T-cell (primary cell): ENCODE measurements at regions not wholly inside any gene's neighbourhood (a gene's known extent, or its start where the extent isn't known, plus 50 kb on each side); places are given as distances from the start of the nearest gene placed in this dataset.
"Not testable (repeated sequence)": the region's sequence is repeated elsewhere in the genome, so short reads cannot be mapped to it uniquely, and the experiment has no call there.

Experiments
- ATAC-seq, 4 experiments: fragments of 200-7000 bp in 3 of 4; fragments of 150-1000 bp in 1 of 4; cut with Tn5 transposase; replicated peaks in 1 of 4; 1 replicate in 3 of 4; 2 replicates in 1 of 4; pipeline ENCODE4 v1.10.0; 2021; ENCODE audit warnings: moderate library complexity in 3 of 4, mild to moderate bottlenecking in 2 of 4, moderate number of reproducible peaks in 1 of 4
- CTCF ChIA-PET, 2 donors: fragments of 300-600 bp; sonication (Branson Sonifier 250); formaldehyde crosslinking; loops; one replicate each; lab custom pipeline; 2022; ENCODE audit warnings: antibody characterized with exemption in 2 of 2; lab: Charles Lee
- POLR2A ChIA-PET, 2 donors: fragments of 300-600 bp; sonication (Branson Sonifier 250); formaldehyde crosslinking; loops; one replicate each; lab custom pipeline; 2022; ENCODE audit warnings: antibody characterized with exemption in 2 of 2; lab: Charles Lee
- DNase-seq, 35 experiments: peaks; one replicate each; pipeline versions ENCODE4 v3.0.0 to v3.0.0-alpha.2; 2013 to 2023
- H3K27ac ChIP-seq: one replicate; pipeline ENCODE4 v1.5.1; 2013; ENCODE audit warnings: low read length
- H3K27me3 ChIP-seq, 2 experiments: replicated peaks in 1 of 2; 1 replicate in 1 of 2; 2 replicates in 1 of 2; pipeline versions ENCODE4 v1.6.1 to v1.7.0; 2013; ENCODE audit warnings: low read length in 1 of 2, mixed read lengths in 1 of 2; ENCODE audit not compliant: control insufficient read depth in 2 of 2, insufficient read depth in 2 of 2; ENCODE audit errors: extremely low read depth in 1 of 2
- H3K36me3 ChIP-seq, 2 donors: 1 replicate in 1 of 2; 2 replicates in 1 of 2; pipeline versions ENCODE4 v1.6.1 to v1.7.0; 2013; ENCODE audit warnings: low read length in 1 of 2; ENCODE audit not compliant: control insufficient read depth in 2 of 2, insufficient read depth in 1 of 2; ENCODE audit errors: extremely low read depth in 1 of 2
- H3K4me1 ChIP-seq, 2 experiments: 1 replicate in 1 of 2; 2 replicates in 1 of 2; pipeline versions ENCODE4 v1.6.1 to v1.7.0; 2013; ENCODE audit warnings: low read length in 2 of 2, mixed read lengths in 1 of 2; ENCODE audit not compliant: insufficient read depth in 2 of 2, control insufficient read depth in 1 of 2; ENCODE audit errors: extremely low read depth in 1 of 2
- H3K4me3 ChIP-seq, 2 donors: 1 replicate in 1 of 2; 2 replicates in 1 of 2; pipeline versions ENCODE4 v1.5.1 to v1.7.0; 2013; ENCODE audit warnings: mild to moderate bottlenecking in 2 of 2, low read length in 1 of 2, moderate library complexity in 1 of 2; ENCODE audit not compliant: control insufficient read depth in 1 of 2; ENCODE audit errors: extremely low read depth in 1 of 2
- H3K9me3 ChIP-seq: 2 replicates; pipeline ENCODE4 v1.7.0; 2013
- H3K27ac Mint-ChIP-seq, 2 donors: one replicate each; pipeline ENCODE4 v1.8.0; 2020 to 2021; ENCODE audit warnings: mild to moderate bottlenecking in 2 of 2, mixed read lengths in 2 of 2
- H3K27me3 Mint-ChIP-seq, 2 donors: one replicate each; pipeline ENCODE4 v1.8.0; 2021 to 2022; ENCODE audit warnings: mixed read lengths in 2 of 2
- H3K36me3 Mint-ChIP-seq: one replicate; pipeline ENCODE4 v1.8.0; 2021; ENCODE audit warnings: mixed read lengths
- H3K4me1 Mint-ChIP-seq, 3 donors: one replicate each; pipeline ENCODE4 v1.8.0; 2020 to 2022; ENCODE audit warnings: mixed read lengths in 3 of 3, mild to moderate bottlenecking in 1 of 3
- H3K4me3 Mint-ChIP-seq, 3 donors: one replicate each; pipeline ENCODE4 v1.8.0; 2020 to 2022; ENCODE audit warnings: mild to moderate bottlenecking in 3 of 3, mixed read lengths in 3 of 3, moderate library complexity in 3 of 3
- H3K9me3 Mint-ChIP-seq, 3 donors: one replicate each; pipeline ENCODE4 v1.8.0; 2020 to 2022; ENCODE audit warnings: mixed read lengths in 3 of 3
- WGBS: methylation state at CpG from one replicate; pipeline ENCODE4 v1.1.5; 2013; ENCODE audit warnings: missing lambda C conversion rate; ENCODE audit not compliant: insufficient coverage; 5-methylcytosine and 5-hydroxymethylcytosine counted together

DNA sequence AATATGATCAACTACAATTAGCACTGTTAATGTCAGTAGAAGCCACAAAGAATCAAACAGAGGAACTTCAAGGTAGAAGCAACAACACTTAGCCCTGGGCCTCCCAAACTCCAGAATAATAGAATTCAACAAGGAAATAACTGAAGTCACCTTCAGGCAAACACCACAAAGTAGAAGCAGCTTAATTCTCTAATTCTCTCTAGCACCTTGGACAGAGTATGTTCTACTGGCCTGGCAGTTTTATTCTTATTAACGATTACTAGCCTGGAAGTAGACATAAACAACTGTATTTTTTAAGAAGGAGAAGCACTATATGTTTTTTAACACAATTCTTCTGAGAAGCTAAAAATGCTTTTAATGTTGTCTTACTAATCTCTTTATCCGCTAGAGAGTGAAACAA is 911.9 kb downstream of the DTWD2 start:
- no CpG with 5 or more reads among the region's 2 CpGs for WGBS
- POLR2A ChIA-PET: no interaction called here
- no peak for ATAC-seq
- H3K9me3 ChIP-seq: no peaks in the 10 kb centered on the region
- no peaks in the 10 kb centered on the region for H3K36me3 ChIP-seq
- CTCF ChIA-PET: no interaction called here
- Mint-ChIP-seq H3K36me3 (no peaks in the 10 kb centered on the region), H3K4me3 (no peak overlapping the region), H3K9me3 (peaks cover 10 to 30% (median 17%) of the 10 kb centered on the region in 3 donors), H3K4me1 (no peaks in the 10 kb centered on the region), H3K27me3 (no peaks in the 10 kb centered on the region), H3K27ac (no peak overlapping the region)
- no peaks in the 10 kb centered on the region for H3K27me3 ChIP-seq
- no peak overlapping the region for H3K27ac ChIP-seq
- DNase-seq: no peak
- no peaks in the 10 kb centered on the region for H3K4me1 ChIP-seq
- H3K4me3 ChIP-seq: no peak overlapping the region

DNA sequence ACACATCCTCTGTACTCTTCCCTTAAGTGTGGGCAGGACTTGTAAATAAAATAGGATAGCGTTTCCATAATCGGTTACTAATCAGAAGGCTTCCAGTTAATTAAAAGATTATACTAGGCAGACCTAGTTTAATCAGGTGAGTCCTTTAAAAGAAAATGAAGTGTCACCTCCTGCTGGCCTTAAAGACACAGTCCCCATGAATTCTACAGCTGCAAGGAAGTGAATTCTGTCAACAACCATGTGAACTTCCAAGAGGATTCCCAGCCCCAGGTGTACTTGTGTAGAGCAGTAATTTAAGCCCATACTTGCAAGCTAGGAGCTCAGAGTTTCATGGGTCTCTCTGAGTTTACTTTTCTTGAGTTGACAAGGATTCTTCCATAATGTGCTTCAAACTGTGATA is 918.3 kb downstream of the DTWD2 start:
- no peak overlapping the region for H3K4me3 ChIP-seq
- Mint-ChIP-seq H3K4me3 (no peak overlapping the region), H3K9me3 (peaks cover 8 to 14% (median 11%) of the 10 kb centered on the region in 3 donors), H3K4me1 (no peaks in the 10 kb centered on the region), H3K27ac (no peak overlapping the region), H3K36me3 (no peaks in the 10 kb centered on the region), H3K27me3 (no peaks in the 10 kb centered on the region)
- ChIA-PET CTCF (no interaction called here), POLR2A (no interaction called here)
- H3K4me1 ChIP-seq: no peaks in the 10 kb centered on the region
- H3K9me3 ChIP-seq: no peaks in the 10 kb centered on the region
- H3K27ac ChIP-seq: no peak overlapping the region
- DNase-seq: no peak
- ATAC-seq: no peak
- H3K36me3 ChIP-seq: no peaks in the 10 kb centered on the region
- WGBS: no CpG with 5 or more reads among the region's 2 CpGs
- H3K27me3 ChIP-seq: no peaks in the 10 kb centered on the region

DNA sequence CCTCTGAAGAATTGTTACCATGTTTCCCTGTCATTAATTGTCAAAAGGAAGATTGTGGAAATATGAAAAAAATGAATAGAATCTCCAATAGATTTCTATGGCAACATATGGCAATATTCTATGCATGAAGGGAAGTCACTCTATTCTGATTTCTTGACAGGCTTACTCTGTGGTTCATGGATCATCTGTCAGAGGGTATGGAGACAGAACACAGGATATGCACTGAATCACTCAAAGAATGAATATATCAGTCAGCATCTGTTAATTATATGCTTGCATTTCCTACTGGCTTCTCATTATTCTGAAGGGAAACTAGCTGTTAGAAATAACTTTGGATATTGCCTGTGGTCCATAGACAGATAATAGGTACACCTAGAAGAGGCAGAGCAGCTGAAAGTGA is 918.9 kb downstream of the DTWD2 start:
- DNase-seq (no peak), ATAC-seq (no peak)
- Histone ChIP-seq H3K9me3 (no peaks in the 10 kb centered on the region), H3K27me3 (no peaks in the 10 kb centered on the region), H3K27ac (no peak overlapping the region), H3K36me3 (no peaks in the 10 kb centered on the region), H3K4me3 (no peak overlapping the region), H3K4me1 (no peaks in the 10 kb centered on the region)
- H3K9me3 Mint-ChIP-seq: peaks cover 7 to 14% (median 8%) of the 10 kb centered on the region in 3 donors
- H3K36me3 Mint-ChIP-seq: no peaks in the 10 kb centered on the region
- H3K27me3 Mint-ChIP-seq: no peaks in the 10 kb centered on the region
- ChIA-PET POLR2A (no interaction called here), CTCF (no interaction called here)
- no peaks in the 10 kb centered on the region for H3K4me1 Mint-ChIP-seq
- no peak overlapping the region for H3K4me3 Mint-ChIP-seq
- H3K27ac Mint-ChIP-seq: no peak overlapping the region

DNA sequence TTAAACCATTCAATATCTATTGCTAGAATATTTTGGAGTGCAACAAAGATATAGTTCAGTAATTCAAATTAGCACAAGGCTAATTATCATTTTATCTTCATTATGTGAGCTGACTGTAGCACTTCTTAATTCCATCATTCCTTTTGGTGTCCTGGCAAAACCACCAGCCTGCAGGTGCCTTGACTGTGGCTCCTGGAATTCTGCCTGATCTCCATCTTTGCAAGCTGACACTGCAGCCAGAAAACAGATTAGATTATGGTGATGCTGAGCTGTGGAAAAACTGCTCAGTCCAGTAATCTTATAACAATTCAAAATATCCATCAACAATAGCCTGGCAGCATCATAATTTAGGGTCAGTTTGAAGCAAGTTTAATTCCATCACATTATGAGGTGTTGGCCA is 919.5 kb downstream of the DTWD2 start:
- Histone ChIP-seq H3K27me3 (no peaks in the 10 kb centered on the region), H3K4me1 (no peaks in the 10 kb centered on the region), H3K36me3 (no peaks in the 10 kb centered on the region), H3K27ac (no peak overlapping the region), H3K9me3 (no peaks in the 10 kb centered on the region), H3K4me3 (no peak overlapping the region)
- H3K27me3 Mint-ChIP-seq: no peaks in the 10 kb centered on the region
- DNase-seq: no peak
- H3K36me3 Mint-ChIP-seq: no peaks in the 10 kb centered on the region
- no peak for ATAC-seq
- H3K27ac Mint-ChIP-seq: no peak overlapping the region
- CTCF ChIA-PET: no interaction called here
- POLR2A ChIA-PET: no interaction called here
- H3K9me3 Mint-ChIP-seq: peaks cover 3 to 10% (median 4%) of the 10 kb centered on the region in 3 donors
- H3K4me1 Mint-ChIP-seq: no peaks in the 10 kb centered on the region
- H3K4me3 Mint-ChIP-seq: no peak overlapping the region

DNA sequence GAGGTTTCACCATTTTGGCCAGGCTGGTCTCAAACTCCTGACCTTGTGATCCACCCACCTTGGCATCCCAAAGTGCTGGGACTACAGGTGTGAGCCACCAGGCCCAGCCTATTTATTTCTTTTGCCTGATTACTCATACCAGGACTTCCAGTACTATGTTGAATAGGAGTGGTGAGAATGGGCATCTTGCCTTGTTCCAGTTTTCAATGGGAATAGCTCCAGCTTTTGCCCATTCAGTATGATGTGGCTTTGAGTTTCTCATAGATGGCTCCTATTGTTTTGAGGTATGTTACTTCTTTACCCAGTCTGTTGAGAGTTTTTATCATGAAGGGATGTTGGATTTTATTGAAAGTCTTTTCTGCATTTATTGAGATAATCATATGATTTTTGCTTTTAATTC is 924.5 kb downstream of the DTWD2 start:
- H3K4me3 Mint-ChIP-seq, H3K27me3 ChIP-seq, H3K27me3 Mint-ChIP-seq, H3K36me3 ChIP-seq, DNase-seq, ATAC-seq, H3K36me3 Mint-ChIP-seq, H3K9me3 ChIP-seq, H3K27ac Mint-ChIP-seq, H3K4me3 ChIP-seq, H3K4me1 Mint-ChIP-seq, POLR2A ChIA-PET, H3K4me1 ChIP-seq, H3K27ac ChIP-seq, CTCF ChIA-PET: not testable (repeated sequence)
- H3K9me3 Mint-ChIP-seq: peaks cover 5 to 16% (median 7%) of the 10 kb centered on the region in 3 donors

DNA sequence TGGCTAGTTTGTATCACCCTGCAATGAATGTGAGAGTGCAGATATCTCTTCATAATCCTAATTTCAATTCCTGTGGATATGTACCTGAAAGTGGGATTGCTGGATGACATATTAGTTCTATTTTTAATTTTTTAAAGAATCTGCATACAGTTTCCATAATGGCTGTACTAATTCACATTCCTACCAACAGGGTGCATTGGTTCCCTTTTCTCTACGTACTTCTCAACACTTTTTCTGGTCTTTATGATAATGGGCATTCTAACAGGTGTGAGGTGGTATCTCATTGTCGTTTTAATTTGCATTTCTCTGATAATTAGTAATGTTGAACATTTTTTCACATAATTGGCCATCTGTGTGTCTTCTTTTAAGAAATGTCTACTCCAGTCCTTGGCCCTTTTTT is 927.5 kb downstream of the DTWD2 start:
- no peak for ATAC-seq
- Histone ChIP-seq H3K36me3 (no peaks in the 10 kb centered on the region), H3K27ac (no peak overlapping the region), H3K4me1 (no peaks in the 10 kb centered on the region), H3K9me3 (no peaks in the 10 kb centered on the region), H3K27me3 (no peaks in the 10 kb centered on the region), H3K4me3 (no peak overlapping the region)
- ChIA-PET POLR2A (no interaction called here), CTCF (no interaction called here)
- no peak for DNase-seq
- Mint-ChIP-seq H3K36me3 (no peaks in the 10 kb centered on the region), H3K4me3 (no peak overlapping the region), H3K9me3 (peaks cover 7 to 27% (median 10%) of the 10 kb centered on the region in 3 donors), H3K27me3 (no peaks in the 10 kb centered on the region), H3K27ac (no peak overlapping the region), H3K4me1 (no peaks in the 10 kb centered on the region)
- no CpG with 5 or more reads among the region's 2 CpGs for WGBS

DNA sequence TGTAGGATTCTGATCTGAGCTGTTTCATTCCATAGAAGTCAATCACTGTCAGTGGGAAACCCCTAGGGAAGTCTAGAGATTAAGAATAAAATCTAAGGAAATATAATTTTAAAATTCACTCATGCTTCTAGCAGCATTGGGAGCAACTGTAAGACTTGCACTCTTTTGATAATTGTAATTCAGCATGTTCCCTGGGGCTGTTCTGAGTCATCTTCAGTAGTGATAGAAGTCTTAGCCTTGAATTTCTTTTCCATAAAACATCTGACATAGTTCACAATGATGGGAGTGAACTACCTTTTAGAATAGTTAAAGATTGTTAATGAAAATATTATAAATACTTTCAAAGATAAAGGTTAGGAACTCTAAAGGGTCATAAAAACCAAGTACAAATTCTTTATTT is 935.8 kb downstream of the DTWD2 start:
- ChIA-PET POLR2A (no interaction called here), CTCF (no interaction called here)
- no peaks in the 10 kb centered on the region for H3K36me3 Mint-ChIP-seq
- H3K4me3 ChIP-seq: no peak overlapping the region
- no peaks in the 10 kb centered on the region for H3K9me3 ChIP-seq
- ATAC-seq (no peak), DNase-seq (no peak)
- H3K4me1 ChIP-seq: no peaks in the 10 kb centered on the region
- H3K4me1 Mint-ChIP-seq: no peaks in the 10 kb centered on the region
- no peaks in the 10 kb centered on the region for H3K27me3 Mint-ChIP-seq
- H3K27ac Mint-ChIP-seq: no peak overlapping the region
- peaks cover 11 to 26% (median 14%) of the 10 kb centered on the region in 3 donors for H3K9me3 Mint-ChIP-seq
- no peak overlapping the region for H3K27ac ChIP-seq
- no peaks in the 10 kb centered on the region for H3K36me3 ChIP-seq
- no peak overlapping the region for H3K4me3 Mint-ChIP-seq
- no peaks in the 10 kb centered on the region for H3K27me3 ChIP-seq
